DOHH2 (cell line): ENCODE measurements at regions not wholly inside any gene's neighbourhood (a gene's known extent, or its start where the extent isn't known, plus 50 kb on each side); places are given as distances from the start of the nearest gene placed in this dataset.

Experiments used
- H3F3A ChIP-seq: fragments of 200-600 bp; sonication (generic), shearing (Covaris generic); 2 replicates; pipeline ENCODE4 v1.6.0; 2016; ENCODE audit warnings: antibody characterized with exemption, mild to moderate bottlenecking; ENCODE audit not compliant: control insufficient read depth, insufficient read depth
- H3K27ac ChIP-seq: fragments of 200-600 bp; sonication (generic); 2 replicates; pipeline ENCODE4 v1.5.1; 2014; ENCODE audit warnings: low read depth, mild to moderate bottlenecking, low read length, moderate library complexity
- H3K27me3 ChIP-seq: fragments of 200-600 bp; sonication (generic); 2 replicates; pipeline ENCODE4 v1.6.1; 2014; ENCODE audit warnings: mild to moderate bottlenecking, low read length, mixed read lengths; ENCODE audit not compliant: control insufficient read depth
- H3K36me3 ChIP-seq: fragments of 200-600 bp; sonication (generic); 2 replicates; pipeline ENCODE4 v1.6.1; 2014; ENCODE audit warnings: mild to moderate bottlenecking, low read length, moderate library complexity, mixed read lengths; ENCODE audit not compliant: control insufficient read depth
- H3K4me1 ChIP-seq: fragments of 200-600 bp; sonication (generic); 2 replicates; pipeline ENCODE4 v1.6.1; 2014; ENCODE audit warnings: mild to moderate bottlenecking, low read length, mixed read lengths; ENCODE audit not compliant: control insufficient read depth
- H3K4me2 ChIP-seq: fragments of 200-600 bp; sonication (generic); 2 replicates; pipeline ENCODE4 v1.6.0; 2014; ENCODE audit warnings: mild to moderate bottlenecking, low read length, moderate library complexity
- H3K4me3 ChIP-seq: fragments of 200-600 bp; sonication (generic); 2 replicates; pipeline ENCODE4 v1.5.1; 2014; ENCODE audit warnings: mild to moderate bottlenecking, low read length, mixed read lengths
- H3K79me2 ChIP-seq: fragments of 200-600 bp; sonication (generic); 2 replicates; pipeline ENCODE4 v1.6.1; 2014; ENCODE audit warnings: mild to moderate bottlenecking, low read length, mixed read lengths; ENCODE audit not compliant: control insufficient read depth
- H3K9me2 ChIP-seq: fragments of 200-600 bp; sonication (generic); replicated peaks from 2 replicates; pipeline ENCODE4 v1.6.1; 2014; ENCODE audit warnings: mild to moderate bottlenecking, low read length, mixed read lengths; ENCODE audit not compliant: control insufficient read depth
- H3K9me3 ChIP-seq: fragments of 200-600 bp; sonication (generic); 2 replicates; pipeline ENCODE4 v1.6.1; 2014; ENCODE audit warnings: antibody characterized with exemption, low read length, mixed read lengths; ENCODE audit not compliant: control insufficient read depth, insufficient read depth
- H4K20me1 ChIP-seq: fragments of 200-600 bp; sonication (generic); 2 replicates; pipeline ENCODE4 v1.6.0; 2014; ENCODE audit warnings: low read depth, mild to moderate bottlenecking, antibody characterized with exemption, low read length, moderate library complexity; ENCODE audit not compliant: control insufficient read depth, insufficient read depth
- CTCF ChIP-seq: fragments of 200-600 bp; sonication (generic); IDR thresholded peaks from one replicate; pipeline ENCODE4 v1.5.1; 2014; ENCODE audit warnings: antibody characterized with exemption, mild to moderate bottlenecking, low read depth, low read length; ENCODE audit not compliant: poor library complexity, severe bottlenecking
- EZH2phosphoT487 ChIP-seq: fragments of 200-600 bp; sonication (generic); IDR thresholded peaks from 2 replicates; pipeline ENCODE4 v1.6.1; 2017; ENCODE audit warnings: borderline replicate concordance, mild to moderate bottlenecking, antibody characterized with exemption, low read length, moderate library complexity, mixed read lengths

- no peaks in the 10 kb centered on the region for H3K9me3 ChIP-seq
- H3K27me3 ChIP-seq, result no peaks in the 10 kb centered on the region
- H4K20me1 ChIP-seq, result no peaks in the 10 kb centered on the region
- H3K9me2 ChIP-seq, result no peaks in the 10 kb centered on the region
- no peak for TF ChIP-seq CTCF
- TF ChIP-seq EZH2phosphoT487, result no peak
- H3K36me3 ChIP-seq, result no peaks in the 10 kb centered on the region
- no peaks in the 10 kb centered on the region for H3F3A ChIP-seq
- H3K79me2 ChIP-seq, result no peaks in the 10 kb centered on the region
- no peaks in the 10 kb centered on the region for H3K4me1 ChIP-seq
- no peak overlapping the region for H3K4me2 ChIP-seq
- no peak overlapping the region for H3K27ac ChIP-seq
- H3K4me3 ChIP-seq, result no peak overlapping the region
Observed at GRCh38 chr1:219365451-219365850, 191.8 kb downstream of the LYPLAL1 start.

- no peak overlapping the region for H3K4me2 ChIP-seq
- H3K36me3 ChIP-seq, result no peaks in the 10 kb centered on the region
- H3K9me3 ChIP-seq, result no peaks in the 10 kb centered on the region
- H3K27ac ChIP-seq, result no peak overlapping the region
- H3K4me3 ChIP-seq, result no peak overlapping the region
- H3K4me1 ChIP-seq, result no peaks in the 10 kb centered on the region
- TF ChIP-seq EZH2phosphoT487 (no peak), CTCF (no peak)
- H3F3A ChIP-seq, result no peaks in the 10 kb centered on the region
- no peaks in the 10 kb centered on the region for H3K9me2 ChIP-seq
- H3K79me2 ChIP-seq, result no peaks in the 10 kb centered on the region
- no peaks in the 10 kb centered on the region for H4K20me1 ChIP-seq
- no peaks in the 10 kb centered on the region for H3K27me3 ChIP-seq
Observed at GRCh38 chr1:219362702-219363101, 189.0 kb downstream of the LYPLAL1 start.

DNA sequence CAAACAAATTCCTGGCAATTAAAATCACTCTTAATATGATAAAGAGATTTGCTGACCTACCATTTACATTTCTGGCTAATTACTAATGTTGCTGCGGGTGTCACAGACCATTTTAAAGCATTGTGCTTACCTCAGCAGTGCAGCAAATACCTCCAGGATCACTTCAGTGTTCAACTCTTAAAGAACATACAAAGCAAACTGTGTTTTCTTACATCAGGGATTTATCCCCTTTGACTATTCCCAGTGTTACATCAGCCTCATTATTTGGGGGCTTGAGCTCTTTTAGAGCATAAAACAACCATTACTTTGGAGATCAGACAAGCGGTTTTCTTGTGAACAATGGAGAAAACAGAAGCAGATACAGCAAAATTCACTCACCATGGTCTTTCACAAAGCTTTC, 185.4 kb downstream of the LYPLAL1 start:
- no peak overlapping the region for H3K4me2 ChIP-seq
- no peaks in the 10 kb centered on the region for H3F3A ChIP-seq
- H3K4me1 ChIP-seq, result no peaks in the 10 kb centered on the region
- TF ChIP-seq CTCF (no peak), EZH2phosphoT487 (no peak)
- H3K9me2 ChIP-seq, result no peaks in the 10 kb centered on the region
- H3K79me2 ChIP-seq, result no peaks in the 10 kb centered on the region
- H4K20me1 ChIP-seq, result no peaks in the 10 kb centered on the region
- no peaks in the 10 kb centered on the region for H3K27me3 ChIP-seq
- H3K4me3 ChIP-seq, result no peak overlapping the region
- H3K27ac ChIP-seq, result no peak overlapping the region
- no peaks in the 10 kb centered on the region for H3K36me3 ChIP-seq
- H3K9me3 ChIP-seq, result no peaks in the 10 kb centered on the region

GRCh38 chr1:219358080-219358479, 184.4 kb downstream of the LYPLAL1 start:
- TF ChIP-seq CTCF, result no peak
- TF ChIP-seq EZH2phosphoT487, result no peak
- Histone ChIP-seq H3K36me3 (no peaks in the 10 kb centered on the region), H4K20me1 (no peaks in the 10 kb centered on the region), H3K9me3 (no peaks in the 10 kb centered on the region), H3K4me1 (no peaks in the 10 kb centered on the region), H3K27ac (no peak overlapping the region), H3K27me3 (no peaks in the 10 kb centered on the region), H3K79me2 (no peaks in the 10 kb centered on the region), H3K4me2 (no peak overlapping the region), H3K4me3 (no peak overlapping the region), H3K9me2 (no peaks in the 10 kb centered on the region), H3F3A (no peaks in the 10 kb centered on the region)
